ENCODE measurements at regions not wholly inside any gene's neighbourhood (a gene's known extent, or its start where the extent isn't known, plus 50 kb on each side); places are given as distances from the start of the nearest gene placed in this dataset.
A peak's percentile ranks its signal among the peaks of the same experiment; 100 is the strongest.

- H3K4me1 Mint-ChIP-seq (ENCODE audit: low read depth, unreplicated experiment) = peaks cover 19% of the 10 kb centered on the region
- no peaks in the 10 kb centered on the region for H3K27me3 Mint-ChIP-seq (ENCODE audit: unreplicated experiment)
- CTCF ChIA-PET = no interaction called here
- H3K4me3 Mint-ChIP-seq (ENCODE audit: low read depth, unreplicated experiment) = no peak overlapping the region
- no peak overlapping the region for H3K27ac Mint-ChIP-seq (ENCODE audit: unreplicated experiment)
- intact Hi-C loops (cut with micrococcal nuclease; ENCODE audit: unreplicated experiment) = no loop called here
- H3K36me3 Mint-ChIP-seq (ENCODE audit: insufficient read depth, unreplicated experiment) = no peaks in the 10 kb centered on the region
- BruUV-seq (replicated peaks) = no TSS peak
- peak; percentile 36 for DNase-seq
- H3K9me3 Mint-ChIP-seq (ENCODE audit: low read depth, unreplicated experiment) = no peaks in the 10 kb centered on the region
- no peak for TF ChIP-seq CTCF (IDR thresholded peaks at IDR 0.05; ENCODE audit: unreplicated experiment)
Measured at GRCh38 chr18:64202863-64203262, 54.0 kb upstream of the LINC00305 start.

- Mint-ChIP-seq H3K27me3 (ENCODE audit: unreplicated experiment) (no peaks in the 10 kb centered on the region), H3K36me3 (ENCODE audit: insufficient read depth, unreplicated experiment) (no peaks in the 10 kb centered on the region), H3K27ac (ENCODE audit: unreplicated experiment) (no peak overlapping the region), H3K9me3 (ENCODE audit: low read depth, unreplicated experiment) (no peaks in the 10 kb centered on the region), H3K4me3 (ENCODE audit: low read depth, unreplicated experiment) (no peak overlapping the region), H3K4me1 (ENCODE audit: low read depth, unreplicated experiment) (peaks cover 14% of the 10 kb centered on the region)
- no TSS peak for BruUV-seq (replicated peaks)
- no peak for TF ChIP-seq CTCF (IDR thresholded peaks at IDR 0.05; ENCODE audit: unreplicated experiment)
- DNase-seq = no peak
- intact Hi-C loops (cut with micrococcal nuclease; ENCODE audit: unreplicated experiment) = no loop called here
- CTCF ChIA-PET = no interaction called here
Measured at GRCh38 chr18:64202210-64202836, 53.4 kb upstream of the LINC00305 start.

GRCh38 chr18:64201781-64202180, 52.9 kb upstream of the LINC00305 start:
- H3K27ac Mint-ChIP-seq (ENCODE audit: unreplicated experiment) = no peak overlapping the region
- TF ChIP-seq CTCF (IDR thresholded peaks at IDR 0.05; ENCODE audit: unreplicated experiment) = no peak
- CTCF ChIA-PET = interaction anchor here (0.6 kb wide), 1 partner anchor 65 kb away, joined by 3 read pairs; no protein-coding TSS in a partner anchor
- no peaks in the 10 kb centered on the region for H3K9me3 Mint-ChIP-seq (ENCODE audit: low read depth, unreplicated experiment)
- no peaks in the 10 kb centered on the region for H3K27me3 Mint-ChIP-seq (ENCODE audit: unreplicated experiment)
- DNase-seq = no peak
- intact Hi-C loops (cut with micrococcal nuclease; ENCODE audit: unreplicated experiment) = no loop called here
- no peaks in the 10 kb centered on the region for H3K36me3 Mint-ChIP-seq (ENCODE audit: insufficient read depth, unreplicated experiment)
- no TSS peak for BruUV-seq (replicated peaks)
- peaks cover 13% of the 10 kb centered on the region for H3K4me1 Mint-ChIP-seq (ENCODE audit: low read depth, unreplicated experiment)
- H3K4me3 Mint-ChIP-seq (ENCODE audit: low read depth, unreplicated experiment) = no peak overlapping the region

- Mint-ChIP-seq H3K36me3 (ENCODE audit: insufficient read depth, unreplicated experiment) (no peaks in the 10 kb centered on the region), H3K27me3 (ENCODE audit: unreplicated experiment) (peaks cover 8% of the 10 kb centered on the region), H3K9me3 (ENCODE audit: low read depth, unreplicated experiment) (no peaks in the 10 kb centered on the region), H3K27ac (ENCODE audit: unreplicated experiment) (no peak overlapping the region), H3K4me3 (ENCODE audit: low read depth, unreplicated experiment) (no peak overlapping the region), H3K4me1 (ENCODE audit: low read depth, unreplicated experiment) (peaks cover 8% of the 10 kb centered on the region)
- no peak for TF ChIP-seq CTCF (IDR thresholded peaks at IDR 0.05; ENCODE audit: unreplicated experiment)
- intact Hi-C loops (cut with micrococcal nuclease; ENCODE audit: unreplicated experiment) = no loop called here
- no TSS peak for BruUV-seq (replicated peaks)
- CTCF ChIA-PET = no interaction called here
- DNase-seq = no peak
Measured at GRCh38 chr18:64199581-64199980, 50.7 kb upstream of the LINC00305 start.
